ENCODE measurements at regions not wholly inside any gene's neighbourhood (a gene's known extent, or its start where the extent isn't known, plus 50 kb on each side); places are given as distances from the start of the nearest gene placed in this dataset.

GRCh38 chr1:108072212-108072611 lies 107.2 kb upstream of the VAV3 start:
- no peak for TF ChIP-seq SNAI2 (CRISPR knock-in tag; IDR thresholded peaks at IDR 0.05)
- no peak for TF ChIP-seq CREB5 (CRISPR knock-in tag; IDR thresholded peaks at IDR 0.05; ENCODE audit: low read depth)
- TF ChIP-seq OSR1 (CRISPR knock-in tag; IDR thresholded peaks at IDR 0.05), result no peak
- no peak for TF ChIP-seq ZFP30 (CRISPR knock-in tag; IDR thresholded peaks at IDR 0.05)
- TF ChIP-seq BACH2 (CRISPR knock-in tag; IDR thresholded peaks at IDR 0.05; ENCODE audit: borderline replicate concordance), result no peak
- no peak for TF ChIP-seq TCF4 (CRISPR knock-in tag; IDR thresholded peaks at IDR 0.05; ENCODE audit: borderline replicate concordance)
- no peak for TF ChIP-seq ZNF8 (CRISPR knock-in tag; IDR thresholded peaks at IDR 0.05)
- TF ChIP-seq PPARA (CRISPR knock-in tag; IDR thresholded peaks at IDR 0.05; ENCODE audit: borderline replicate concordance), result no peak
- no peak for TF ChIP-seq CSDC2 (CRISPR knock-in tag; IDR thresholded peaks at IDR 0.05)
- TF ChIP-seq ARNTL (CRISPR knock-in tag; IDR thresholded peaks at IDR 0.05; ENCODE audit: borderline replicate concordance, low read depth), result no peak
- ATAC-seq, result no peak

DNA sequence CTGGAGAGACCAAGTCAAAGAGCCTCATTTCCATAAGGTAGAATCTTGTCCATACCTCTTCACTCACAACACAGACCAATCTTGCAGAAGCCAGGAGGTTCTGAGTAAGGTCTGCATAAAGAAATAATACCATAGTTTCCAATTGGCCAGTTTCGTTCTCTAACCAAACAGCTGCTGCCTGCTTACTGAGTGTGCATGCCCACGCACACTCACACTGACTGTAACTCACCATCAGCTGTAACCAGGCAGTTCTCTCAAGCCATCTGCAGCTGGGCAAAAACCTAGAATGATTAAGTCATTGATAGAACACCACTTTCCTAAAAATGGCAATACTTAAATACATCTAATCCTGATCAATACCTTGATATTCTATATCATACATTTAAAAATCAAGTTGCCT lies 106.6 kb upstream of the VAV3 start:
- no peak for ATAC-seq
- TF ChIP-seq, protein P1, sequence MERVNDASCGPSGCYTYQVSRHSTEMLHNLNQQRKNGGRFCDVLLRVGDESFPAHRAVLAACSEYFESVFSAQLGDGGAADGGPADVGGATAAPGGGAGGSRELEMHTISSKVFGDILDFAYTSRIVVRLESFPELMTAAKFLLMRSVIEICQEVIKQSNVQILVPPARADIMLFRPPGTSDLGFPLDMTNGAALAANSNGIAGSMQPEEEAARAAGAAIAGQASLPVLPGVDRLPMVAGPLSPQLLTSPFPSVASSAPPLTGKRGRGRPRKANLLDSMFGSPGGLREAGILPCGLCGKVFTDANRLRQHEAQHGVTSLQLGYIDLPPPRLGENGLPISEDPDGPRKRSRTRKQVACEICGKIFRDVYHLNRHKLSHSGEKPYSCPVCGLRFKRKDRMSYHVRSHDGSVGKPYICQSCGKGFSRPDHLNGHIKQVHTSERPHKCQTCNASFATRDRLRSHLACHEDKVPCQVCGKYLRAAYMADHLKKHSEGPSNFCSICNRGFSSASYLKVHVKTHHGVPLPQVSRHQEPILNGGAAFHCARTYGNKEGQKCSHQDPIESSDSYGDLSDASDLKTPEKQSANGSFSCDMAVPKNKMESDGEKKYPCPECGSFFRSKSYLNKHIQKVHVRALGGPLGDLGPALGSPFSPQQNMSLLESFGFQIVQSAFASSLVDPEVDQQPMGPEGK (CRISPR knock-in tag; IDR thresholded peaks at IDR 0.05; ENCODE audit: borderline replicate concordance), result no peak
- no peak for TF ChIP-seq ESRRG (CRISPR knock-in tag; IDR thresholded peaks at IDR 0.05)
- no peak for TF ChIP-seq ZFP30 (CRISPR knock-in tag; IDR thresholded peaks at IDR 0.05)
- TF ChIP-seq RARB (CRISPR knock-in tag; IDR thresholded peaks at IDR 0.05), result no peak
- TF ChIP-seq, protein P2, sequence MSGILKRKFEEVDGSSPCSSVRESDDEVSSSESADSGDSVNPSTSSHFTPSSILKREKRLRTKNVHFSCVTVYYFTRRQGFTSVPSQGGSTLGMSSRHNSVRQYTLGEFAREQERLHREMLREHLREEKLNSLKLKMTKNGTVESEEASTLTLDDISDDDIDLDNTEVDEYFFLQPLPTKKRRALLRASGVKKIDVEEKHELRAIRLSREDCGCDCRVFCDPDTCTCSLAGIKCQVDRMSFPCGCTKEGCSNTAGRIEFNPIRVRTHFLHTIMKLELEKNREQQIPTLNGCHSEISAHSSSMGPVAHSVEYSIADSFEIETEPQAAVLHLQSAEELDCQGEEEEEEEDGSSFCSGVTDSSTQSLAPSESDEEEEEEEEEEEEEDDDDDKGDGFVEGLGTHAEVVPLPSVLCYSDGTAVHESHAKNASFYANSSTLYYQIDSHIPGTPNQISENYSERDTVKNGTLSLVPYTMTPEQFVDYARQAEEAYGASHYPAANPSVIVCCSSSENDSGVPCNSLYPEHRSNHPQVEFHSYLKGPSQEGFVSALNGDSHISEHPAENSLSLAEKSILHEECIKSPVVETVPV (CRISPR knock-in tag; IDR thresholded peaks at IDR 0.05), result no peak
- no peak for TF ChIP-seq ZNF565 (CRISPR knock-in tag; conservative IDR thresholded peaks at IDR 0.05; ENCODE audit: low read depth)
- no peak for TF ChIP-seq ZFP3 (CRISPR knock-in tag; IDR thresholded peaks at IDR 0.05)
- TF ChIP-seq GLIS3 (CRISPR knock-in tag; IDR thresholded peaks at IDR 0.05), result no peak
- TF ChIP-seq BACH2 (CRISPR knock-in tag; IDR thresholded peaks at IDR 0.05; ENCODE audit: borderline replicate concordance), result no peak
- TF ChIP-seq SNAI2 (CRISPR knock-in tag; IDR thresholded peaks at IDR 0.05), result no peak
- TF ChIP-seq TCF4 (CRISPR knock-in tag; IDR thresholded peaks at IDR 0.05; ENCODE audit: borderline replicate concordance), result no peak
- TF ChIP-seq CREB5 (CRISPR knock-in tag; IDR thresholded peaks at IDR 0.05; ENCODE audit: low read depth), result no peak

- ATAC-seq, result no peak
Observed at GRCh38 chr1:108070662-108071061, 105.7 kb upstream of the VAV3 start.

More at GRCh38 chr1:108070662-108071061, 105.7 kb upstream of the VAV3 start:
- TF ChIP-seq ARNTL (CRISPR knock-in tag; IDR thresholded peaks at IDR 0.05; ENCODE audit: borderline replicate concordance, low read depth), result no peak
- TF ChIP-seq CSDC2 (CRISPR knock-in tag; IDR thresholded peaks at IDR 0.05), result no peak
- no peak for TF ChIP-seq ESRRG (CRISPR knock-in tag; IDR thresholded peaks at IDR 0.05)
- TF ChIP-seq ZFP30 (CRISPR knock-in tag; IDR thresholded peaks at IDR 0.05), result no peak
- no peak for TF ChIP-seq CREB5 (CRISPR knock-in tag; IDR thresholded peaks at IDR 0.05; ENCODE audit: low read depth)
- TF ChIP-seq, protein P1 (CRISPR knock-in tag; IDR thresholded peaks at IDR 0.05; ENCODE audit: borderline replicate concordance), result no peak
- TF ChIP-seq ZC3H10 (CRISPR knock-in tag; IDR thresholded peaks at IDR 0.05), result no peak
- no peak for TF ChIP-seq ZFP3 (CRISPR knock-in tag; IDR thresholded peaks at IDR 0.05)
- no peak for TF ChIP-seq RARB (CRISPR knock-in tag; IDR thresholded peaks at IDR 0.05)
- no peak for TF ChIP-seq ZNF8 (CRISPR knock-in tag; IDR thresholded peaks at IDR 0.05)
- no peak for TF ChIP-seq POU6F1 (CRISPR knock-in tag; IDR thresholded peaks at IDR 0.05; ENCODE audit: borderline replicate concordance, low read depth)
- no peak for TF ChIP-seq ISL1 (CRISPR knock-in tag; IDR thresholded peaks at IDR 0.05)
- no peak for TF ChIP-seq GLIS3 (CRISPR knock-in tag; IDR thresholded peaks at IDR 0.05)
- no peak for TF ChIP-seq OSR1 (CRISPR knock-in tag; IDR thresholded peaks at IDR 0.05)
- no peak for TF ChIP-seq TSHZ2 (CRISPR knock-in tag; IDR thresholded peaks at IDR 0.05)
- no peak for TF ChIP-seq PPARA (CRISPR knock-in tag; IDR thresholded peaks at IDR 0.05; ENCODE audit: borderline replicate concordance)
- no peak for TF ChIP-seq TOX (CRISPR knock-in tag; IDR thresholded peaks at IDR 0.05; ENCODE audit: borderline replicate concordance)
- no peak for TF ChIP-seq ZNF70 (CRISPR knock-in tag; IDR thresholded peaks at IDR 0.05)

Data from SK-N-SH treated with all-trans-retinoic acid at 6 μM for 48 hours (cell line).